Small intestine (tissue), 7 donors: ENCODE measurements at regions not wholly inside any gene's neighbourhood (a gene's known extent, or its start where the extent isn't known, plus 50 kb on each side); places are given as distances from the start of the nearest gene placed in this dataset.

Source experiments
- DNase-seq, 2 donors: peaks; one replicate each; pipeline versions ENCODE4 v3.0.0 to v3.0.0-alpha.2; 2013
- FAIRE-seq: peaks from 2 replicates; lab custom pipeline; 2012; peaks lifted over from hg19 to GRCh38; lab: Jason Lieb, UNC
- H3K27ac ChIP-seq, 3 donors: one replicate each; pipeline ENCODE4 v1.5.1; 2013; ENCODE audit warnings: low read length in 2 of 3, mild to moderate bottlenecking in 2 of 3, control low read depth in 1 of 3, inconsistent platforms in 1 of 3, low read depth in 1 of 3, moderate library complexity in 1 of 3
- H3K27me3 ChIP-seq, 3 donors: one replicate each; pipeline ENCODE4 v1.6.1; 2013; ENCODE audit warnings: low read length in 3 of 3, inconsistent platforms in 1 of 3; ENCODE audit not compliant: control insufficient read depth in 3 of 3, insufficient read depth in 3 of 3
- H3K36me3 ChIP-seq, 3 donors: one replicate each; pipeline ENCODE4 v1.6.1; 2013; ENCODE audit warnings: low read length in 3 of 3, inconsistent platforms in 1 of 3, low read depth in 1 of 3, mild to moderate bottlenecking in 1 of 3, moderate library complexity in 1 of 3; ENCODE audit not compliant: control insufficient read depth in 3 of 3, insufficient read depth in 2 of 3
- H3K4me1 ChIP-seq, 3 donors: one replicate each; pipeline ENCODE4 v1.6.1; 2013; ENCODE audit warnings: low read length in 2 of 3, inconsistent platforms in 1 of 3, low read depth in 1 of 3, mild to moderate bottlenecking in 1 of 3, moderate library complexity in 1 of 3; ENCODE audit not compliant: control insufficient read depth in 3 of 3, insufficient read depth in 2 of 3
- H3K4me3 ChIP-seq, 3 donors: one replicate each; pipeline ENCODE4 v1.5.1; 2013; ENCODE audit warnings: low read length in 3 of 3, control low read depth in 1 of 3, inconsistent platforms in 1 of 3, low read depth in 1 of 3, mild to moderate bottlenecking in 1 of 3, moderate library complexity in 1 of 3
- H3K9me3 ChIP-seq, 2 donors: one replicate each; pipeline ENCODE4 v1.6.1; 2013; ENCODE audit warnings: low read depth in 1 of 2, low read length in 1 of 2; ENCODE audit not compliant: control insufficient read depth in 2 of 2, insufficient read depth in 1 of 2
- WGBS, 3 donors: extraction: QIAGEN DNeasy Blood & Tissue Kit; methylation state at CpG; one replicate each; pipeline ENCODE4 v1.1.7; 2013; 5-methylcytosine and 5-hydroxymethylcytosine counted together
- donor health status: healthy with polysubstance abuse.
- donor health status: control.
- donor health status: control.
- donor health status: Bipolar disorder and iron deficiency.
- donor health status: healthy.

DNA sequence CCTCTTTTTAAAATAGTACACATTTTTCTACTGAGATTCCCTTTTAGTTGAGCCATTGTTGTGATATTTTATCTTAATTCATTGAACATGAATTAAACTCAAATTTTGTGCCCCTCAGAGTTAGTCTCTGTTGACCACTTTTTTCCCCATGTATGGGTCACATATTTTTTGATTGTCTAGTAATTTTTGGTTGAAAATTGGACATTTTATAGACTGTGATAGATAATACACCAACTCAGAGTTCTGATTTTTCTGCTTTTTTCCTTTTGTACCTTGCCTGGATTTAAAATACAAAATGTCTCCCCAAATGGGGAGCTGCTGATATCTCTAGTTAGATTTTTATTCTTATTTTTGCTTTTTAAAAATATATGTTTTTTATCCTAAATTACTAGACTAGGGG lies 291.8 kb upstream of the CITED2 start:
- Histone ChIP-seq H3K27me3 (no peaks in the 10 kb centered on the region), H3K36me3 (no peaks in the 10 kb centered on the region), H3K4me3 (no peak overlapping the region), H3K4me1 (no peaks in the 10 kb centered on the region), H3K27ac (no peak overlapping the region), H3K9me3 (peaks cover 0 to 7% of the 10 kb centered on the region in 2 donors)
- DNase-seq = no peak
- no peak for FAIRE-seq

DNA sequence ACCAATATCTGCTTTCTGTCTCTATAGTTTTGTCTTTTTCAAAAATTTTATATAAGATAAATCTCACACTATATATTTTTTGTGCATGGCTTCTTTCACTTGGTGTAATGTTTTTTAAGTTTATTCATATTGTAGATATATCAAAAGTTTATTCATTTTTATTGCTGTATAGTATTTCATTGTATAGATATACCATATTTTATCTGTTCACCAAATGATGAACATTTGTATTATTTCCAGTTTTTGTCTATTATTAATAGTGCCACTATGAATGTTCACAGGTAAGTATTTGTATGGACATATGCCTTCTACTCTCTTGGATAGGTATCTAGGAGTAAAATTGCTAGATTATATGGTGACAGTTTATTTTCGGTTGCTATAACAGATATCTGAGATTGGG lies 289.5 kb upstream of the CITED2 start:
- H3K27me3 ChIP-seq = no peaks in the 10 kb centered on the region
- H3K9me3 ChIP-seq = peaks cover 0 to 7% of the 10 kb centered on the region in 2 donors
- FAIRE-seq = no peak
- no peaks in the 10 kb centered on the region for H3K4me1 ChIP-seq
- H3K27ac ChIP-seq = no peak overlapping the region
- no peak overlapping the region for H3K4me3 ChIP-seq
- DNase-seq = no peak
- no peaks in the 10 kb centered on the region for H3K36me3 ChIP-seq
- WGBS, 3 donors = 86 to 100% (median 96%) methylated on average over 1 of the region's 1 CpG

DNA sequence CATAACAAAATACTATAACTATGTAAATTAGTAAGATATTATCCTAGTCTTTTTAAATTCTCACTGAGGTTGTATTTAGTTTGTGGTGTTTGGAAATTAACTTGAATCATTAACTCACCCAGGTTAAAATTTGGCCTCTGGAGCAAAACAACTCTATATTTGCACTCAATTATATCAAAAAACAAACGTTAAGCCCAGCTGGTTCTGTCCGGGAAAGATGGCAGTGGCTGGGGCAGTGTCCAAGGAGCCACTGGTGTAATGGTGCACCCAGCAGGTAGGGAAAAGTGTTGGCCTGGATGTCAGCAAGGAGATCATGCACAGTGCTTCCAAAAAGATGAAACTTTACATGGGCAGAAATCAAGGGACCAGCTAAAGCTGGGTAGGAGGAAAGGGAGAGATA lies 285.3 kb upstream of the CITED2 start:
- Histone ChIP-seq H3K36me3 (no peaks in the 10 kb centered on the region), H3K27ac (no peak overlapping the region), H3K4me1 (peaks cover 2 to 10% (median 4%) of the 10 kb centered on the region in 3 donors), H3K4me3 (no peak overlapping the region), H3K9me3 (peaks cover 0 to 5% of the 10 kb centered on the region in 2 donors), H3K27me3 (no peaks in the 10 kb centered on the region)
- DNase-seq = no peak
- WGBS, 3 donors = 37 to 60% (median 49%) methylated on average over 2 of the region's 2 CpGs
- no peak for FAIRE-seq

DNA sequence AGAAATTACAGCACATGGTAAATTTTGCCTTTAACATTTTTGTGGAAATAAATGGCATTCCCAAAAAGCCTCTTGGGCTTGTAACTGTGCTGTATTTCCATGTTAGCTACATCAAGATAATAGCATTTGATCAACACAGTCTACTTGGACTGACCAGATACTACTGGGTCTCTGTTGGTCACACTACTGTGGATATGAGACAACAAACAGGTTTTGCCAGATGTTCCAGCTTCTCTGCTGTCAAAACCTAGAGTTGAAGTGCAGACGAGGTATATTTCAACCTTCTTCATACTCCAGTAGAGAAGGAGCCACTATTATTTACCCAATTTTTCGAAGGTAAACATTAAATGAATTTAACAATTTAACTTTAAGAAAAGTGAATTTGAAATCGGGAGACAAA lies 284.7 kb upstream of the CITED2 start:
- H3K27me3 ChIP-seq = no peaks in the 10 kb centered on the region
- H3K36me3 ChIP-seq = no peaks in the 10 kb centered on the region
- H3K27ac ChIP-seq = no peak overlapping the region
- H3K4me3 ChIP-seq = no peak overlapping the region
- peaks cover 0 to 4% of the 10 kb centered on the region in 2 donors for H3K9me3 ChIP-seq
- 87 to 92% (median 90%) methylated on average over 3 of the region's 3 CpGs for WGBS, 3 donors
- FAIRE-seq (no peak), DNase-seq (no peak)
- peaks cover 2 to 14% (median 4%) of the 10 kb centered on the region in 3 donors for H3K4me1 ChIP-seq

DNA sequence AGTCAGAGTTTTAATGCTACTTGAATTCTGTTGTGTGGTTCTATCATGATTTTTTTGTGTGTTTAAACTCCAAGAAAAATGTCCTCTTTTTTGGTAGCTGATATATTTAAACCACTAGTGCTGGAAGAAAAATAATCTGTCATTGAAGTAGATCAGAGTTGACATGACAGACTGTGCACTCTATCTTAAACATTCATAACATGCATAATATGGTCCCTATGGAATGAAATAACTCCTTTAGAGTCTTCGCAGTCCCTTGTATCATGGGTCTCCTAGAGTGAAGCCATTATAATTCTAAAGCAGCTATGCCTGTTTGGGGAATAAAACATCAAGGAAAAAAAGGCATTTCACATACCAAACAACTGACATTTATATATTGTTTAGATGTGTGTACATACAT lies 282.7 kb upstream of the CITED2 start:
- Histone ChIP-seq H3K4me3 (no peak overlapping the region), H3K27ac (no peak overlapping the region), H3K4me1 (peaks cover 2 to 26% (median 4%) of the 10 kb centered on the region in 3 donors), H3K27me3 (no peaks in the 10 kb centered on the region), H3K9me3 (no peaks in the 10 kb centered on the region), H3K36me3 (no peaks in the 10 kb centered on the region)
- DNase-seq (no peak), FAIRE-seq (no peak)
- 90 to 98% (median 97%) methylated on average over 1 of the region's 1 CpG for WGBS, 3 donors

DNA sequence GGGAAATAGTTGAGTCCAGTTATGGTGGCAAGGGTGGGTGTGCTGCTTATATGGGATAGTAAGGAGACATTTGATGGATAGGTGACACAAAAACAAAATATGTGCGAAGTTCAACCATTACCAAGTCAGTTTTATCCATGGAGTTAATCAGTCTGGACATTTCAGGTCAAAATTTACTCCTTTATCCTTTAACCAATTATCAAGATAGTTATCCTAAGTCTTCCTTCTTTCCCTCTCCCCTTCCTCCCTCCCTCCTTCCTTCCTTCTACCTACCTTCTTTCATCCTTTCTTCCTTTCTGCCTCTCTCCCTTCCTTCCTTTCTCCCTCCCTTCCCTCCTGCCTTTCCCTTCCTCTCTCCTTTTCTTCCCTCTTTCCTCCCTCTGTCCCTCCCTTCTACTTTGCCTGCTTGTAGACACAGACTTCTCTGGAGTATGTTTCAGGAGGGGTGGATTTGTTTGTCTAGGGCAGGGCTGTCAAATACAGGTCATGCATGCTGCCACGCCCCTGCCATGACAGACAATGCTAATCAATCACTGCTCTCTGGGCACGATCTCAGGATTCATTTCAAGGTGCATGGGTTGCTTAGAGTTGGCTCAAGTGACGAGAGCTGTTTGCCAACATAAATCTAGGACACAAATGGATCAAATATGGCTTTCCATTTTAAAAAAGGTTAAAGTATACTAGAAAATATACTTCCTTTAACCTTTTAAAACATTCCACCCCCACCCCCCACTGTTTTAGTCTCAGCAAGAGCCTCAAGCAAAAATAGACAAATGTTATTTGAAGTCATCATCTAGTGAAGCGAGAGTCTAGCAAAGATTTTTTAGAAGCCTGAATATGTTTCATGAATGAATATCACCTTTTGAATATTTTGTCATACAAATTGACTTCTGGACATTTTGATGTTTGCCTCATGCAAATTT lies 281.6 kb upstream of the CITED2 start:
- 43 to 69% (median 48%) methylated on average over 5 of the region's 5 CpGs for WGBS, 3 donors
- no peak overlapping the region for H3K4me3 ChIP-seq
- H3K9me3 ChIP-seq = no peaks in the 10 kb centered on the region
- peak overlapping the region; percentile 12 to 93 (median 86) for H3K27ac ChIP-seq
- no peaks in the 10 kb centered on the region for H3K27me3 ChIP-seq
- no peaks in the 10 kb centered on the region for H3K36me3 ChIP-seq
- FAIRE-seq = no peak
- DNase-seq = peak; percentile 88 to 95
- H3K4me1 ChIP-seq = peaks cover 2 to 26% (median 4%) of the 10 kb centered on the region in 3 donors

DNA sequence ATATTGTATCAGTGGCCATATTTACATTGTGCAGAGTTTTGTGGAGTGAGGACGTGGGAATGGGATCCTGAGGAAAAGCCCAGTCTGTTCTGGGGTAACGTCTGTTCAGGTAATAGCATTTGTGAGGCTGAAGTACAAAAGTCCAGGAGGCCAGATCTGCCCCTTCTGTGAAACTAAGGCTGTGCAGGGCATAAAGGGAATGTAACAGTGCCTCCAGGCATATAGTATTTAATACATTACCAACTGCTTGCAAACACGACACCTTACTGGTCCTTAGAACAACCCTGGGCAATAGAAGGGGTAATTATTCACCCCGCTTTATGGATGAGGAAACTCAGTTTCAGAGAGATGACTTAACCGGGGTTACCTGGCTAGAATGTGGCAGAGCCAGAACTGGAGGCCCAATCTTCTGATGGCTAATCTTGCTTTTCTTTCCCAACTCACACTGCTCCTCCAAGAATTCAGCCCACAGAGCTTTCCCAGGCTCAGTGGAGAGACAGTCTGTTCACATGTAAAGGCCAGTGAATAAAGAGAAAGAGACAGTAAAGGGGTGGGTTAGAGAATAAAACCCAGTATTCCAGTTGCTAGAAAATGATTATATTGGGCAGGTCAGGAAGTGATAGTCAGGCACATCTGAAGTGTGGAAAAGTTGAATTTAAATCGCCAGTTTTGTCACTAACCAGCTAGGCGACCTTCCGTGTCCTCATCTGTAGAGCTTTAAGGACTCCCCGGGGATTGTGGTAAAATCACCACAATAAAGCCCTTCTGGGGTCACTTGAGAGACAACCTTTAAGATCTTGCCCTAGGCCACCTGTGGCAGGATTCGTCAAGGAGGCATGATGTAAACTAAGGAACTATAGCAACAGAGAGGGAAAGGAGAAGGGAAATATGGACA lies 280.7 kb upstream of the CITED2 start:
- no peaks in the 10 kb centered on the region for H3K9me3 ChIP-seq
- DNase-seq (peak; percentile 93), FAIRE-seq (no peak)
- WGBS, 3 donors = 50 to 70% (median 56%) methylated on average over 10 of the region's 10 CpGs
- no peaks in the 10 kb centered on the region for H3K27me3 ChIP-seq
- peak overlapping the region; percentile 12 to 93 (median 86) for H3K27ac ChIP-seq
- peak overlapping the region in 1 of 3 donors; percentile 16 for H3K4me3 ChIP-seq
- peaks cover 2 to 26% (median 4%) of the 10 kb centered on the region in 3 donors for H3K4me1 ChIP-seq
- no peaks in the 10 kb centered on the region for H3K36me3 ChIP-seq

DNA sequence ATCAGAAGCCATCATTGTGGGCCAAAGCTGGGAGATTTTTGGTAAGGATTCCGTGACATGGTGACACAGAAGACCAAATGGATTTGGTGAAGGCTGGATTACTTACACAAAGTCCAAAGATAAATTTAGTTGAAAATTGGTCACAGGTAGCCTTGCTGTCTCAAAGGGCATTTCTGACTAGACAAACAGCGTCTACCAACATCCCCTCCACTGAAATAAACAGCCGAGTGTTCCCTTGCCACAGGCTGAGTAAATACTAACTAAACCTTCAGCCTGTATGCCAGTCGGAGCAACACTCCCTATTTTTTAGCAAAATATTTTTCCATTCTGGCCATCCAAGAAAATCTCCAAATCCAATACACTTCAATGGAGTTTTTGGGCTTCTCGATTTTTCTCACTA lies 279.9 kb upstream of the CITED2 start:
- H3K27ac ChIP-seq = peak overlapping the region in 2 of 3 donors; percentile 86 to 93
- H3K4me3 ChIP-seq = peak overlapping the region in 2 of 3 donors; percentile 16 to 23
- H3K4me1 ChIP-seq = peaks cover 2 to 26% (median 4%) of the 10 kb centered on the region in 3 donors
- WGBS, 3 donors = 39 to 79% (median 67%) methylated on average over 5 of the region's 5 CpGs
- no peaks in the 10 kb centered on the region for H3K27me3 ChIP-seq
- H3K9me3 ChIP-seq = no peaks in the 10 kb centered on the region
- DNase-seq (peak in 1 of 2 donors; percentile 25), FAIRE-seq (no peak)
- no peaks in the 10 kb centered on the region for H3K36me3 ChIP-seq
